ENCODE measurements at regions not wholly inside any gene's neighbourhood (a gene's known extent, or its start where the extent isn't known, plus 50 kb on each side); places are given as distances from the start of the nearest gene placed in this dataset.

DNA sequence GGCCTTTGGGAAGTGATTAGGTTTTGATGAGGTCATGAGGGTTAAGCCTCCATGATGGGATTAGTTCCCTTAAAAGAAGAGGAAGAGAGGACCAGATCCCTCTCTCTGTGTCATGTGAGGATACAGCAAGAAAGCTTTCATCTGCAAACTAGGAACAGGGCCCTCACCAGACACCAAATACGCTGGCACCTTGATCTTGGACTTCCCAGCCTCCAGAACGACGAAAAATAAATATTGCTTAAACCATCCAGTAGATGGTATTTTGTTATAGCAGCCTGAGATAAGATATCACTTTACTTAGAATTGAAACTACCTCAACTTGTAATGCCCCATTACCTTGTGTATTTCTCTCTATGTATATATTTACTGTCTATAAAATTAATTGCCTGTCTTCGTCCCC is 65.4 kb upstream of the NNAT start:
- Mint-ChIP-seq H3K27me3 (ENCODE audit: unreplicated experiment) (no peaks in the 10 kb centered on the region), H3K4me3 (ENCODE audit: unreplicated experiment) (no peak overlapping the region), H3K4me1 (ENCODE audit: low read depth, unreplicated experiment) (peaks cover 10% of the 10 kb centered on the region), H3K36me3 (ENCODE audit: unreplicated experiment) (peaks cover 39% of the 10 kb centered on the region), H3K27ac (ENCODE audit: unreplicated experiment) (no peak overlapping the region), H3K9me3 (ENCODE audit: unreplicated experiment) (peaks cover 13% of the 10 kb centered on the region)
- DNase-seq: no peak
- TF ChIP-seq, protein P1, sequence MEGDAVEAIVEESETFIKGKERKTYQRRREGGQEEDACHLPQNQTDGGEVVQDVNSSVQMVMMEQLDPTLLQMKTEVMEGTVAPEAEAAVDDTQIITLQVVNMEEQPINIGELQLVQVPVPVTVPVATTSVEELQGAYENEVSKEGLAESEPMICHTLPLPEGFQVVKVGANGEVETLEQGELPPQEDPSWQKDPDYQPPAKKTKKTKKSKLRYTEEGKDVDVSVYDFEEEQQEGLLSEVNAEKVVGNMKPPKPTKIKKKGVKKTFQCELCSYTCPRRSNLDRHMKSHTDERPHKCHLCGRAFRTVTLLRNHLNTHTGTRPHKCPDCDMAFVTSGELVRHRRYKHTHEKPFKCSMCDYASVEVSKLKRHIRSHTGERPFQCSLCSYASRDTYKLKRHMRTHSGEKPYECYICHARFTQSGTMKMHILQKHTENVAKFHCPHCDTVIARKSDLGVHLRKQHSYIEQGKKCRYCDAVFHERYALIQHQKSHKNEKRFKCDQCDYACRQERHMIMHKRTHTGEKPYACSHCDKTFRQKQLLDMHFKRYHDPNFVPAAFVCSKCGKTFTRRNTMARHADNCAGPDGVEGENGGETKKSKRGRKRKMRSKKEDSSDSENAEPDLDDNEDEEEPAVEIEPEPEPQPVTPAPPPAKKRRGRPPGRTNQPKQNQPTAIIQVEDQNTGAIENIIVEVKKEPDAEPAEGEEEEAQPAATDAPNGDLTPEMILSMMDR (IDR thresholded peaks at IDR 0.05; ENCODE audit: partially characterized antibody, unreplicated experiment): no peak

DNA sequence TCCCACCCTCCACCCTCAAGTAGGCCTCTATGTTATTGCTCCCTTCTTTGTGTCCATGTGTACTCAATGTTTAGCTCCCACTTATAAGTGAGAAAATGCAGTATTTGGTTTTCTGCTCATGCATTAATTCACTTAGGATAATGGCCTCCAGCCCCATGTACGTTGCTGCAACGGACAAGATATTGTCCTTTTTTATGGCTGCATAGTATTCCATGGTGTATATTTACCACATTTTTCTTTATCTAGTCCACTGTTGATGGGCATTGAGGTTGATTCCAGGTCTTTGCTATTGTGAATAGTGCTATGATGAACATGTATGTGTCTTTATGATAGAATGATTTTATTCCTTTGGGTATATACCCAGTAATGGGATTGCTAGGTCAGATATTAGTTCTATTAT is 64.1 kb upstream of the NNAT start:
- no peak overlapping the region for H3K27ac Mint-ChIP-seq (ENCODE audit: unreplicated experiment)
- DNase-seq: no peak
- peaks cover 39% of the 10 kb centered on the region for H3K36me3 Mint-ChIP-seq (ENCODE audit: unreplicated experiment)
- TF ChIP-seq, protein P1 (IDR thresholded peaks at IDR 0.05; ENCODE audit: partially characterized antibody, unreplicated experiment): no peak
- H3K4me1 Mint-ChIP-seq (ENCODE audit: low read depth, unreplicated experiment): peaks cover 10% of the 10 kb centered on the region
- no peak overlapping the region for H3K4me3 Mint-ChIP-seq (ENCODE audit: unreplicated experiment)
- peaks cover 13% of the 10 kb centered on the region for H3K9me3 Mint-ChIP-seq (ENCODE audit: unreplicated experiment)
- no peaks in the 10 kb centered on the region for H3K27me3 Mint-ChIP-seq (ENCODE audit: unreplicated experiment)

DNA sequence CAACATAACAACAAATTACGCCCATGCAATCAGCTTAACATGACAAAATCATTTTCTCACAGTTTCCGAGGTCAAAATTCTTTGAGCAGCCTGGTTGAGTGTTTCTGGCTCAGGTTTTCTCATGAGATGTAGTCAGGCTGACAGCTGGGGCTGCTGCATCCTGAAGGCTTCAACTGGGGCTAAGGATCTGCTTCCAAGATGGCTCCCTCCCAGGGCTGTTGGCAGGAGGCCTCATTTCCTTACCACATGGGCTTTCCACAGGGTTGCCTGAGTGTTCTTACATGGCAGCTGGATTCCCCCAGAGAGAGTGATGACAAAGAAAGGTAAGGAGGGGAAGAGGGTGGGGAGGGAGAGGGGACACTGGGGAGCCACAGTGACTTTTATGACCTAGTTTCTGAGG is 63.1 kb upstream of the NNAT start:
- Mint-ChIP-seq H3K9me3 (ENCODE audit: unreplicated experiment) (peaks cover 13% of the 10 kb centered on the region), H3K4me1 (ENCODE audit: low read depth, unreplicated experiment) (peaks cover 10% of the 10 kb centered on the region), H3K36me3 (ENCODE audit: unreplicated experiment) (peaks cover 39% of the 10 kb centered on the region), H3K27ac (ENCODE audit: unreplicated experiment) (no peak overlapping the region), H3K4me3 (ENCODE audit: unreplicated experiment) (no peak overlapping the region), H3K27me3 (ENCODE audit: unreplicated experiment) (no peaks in the 10 kb centered on the region)
- TF ChIP-seq, protein P1 (IDR thresholded peaks at IDR 0.05; ENCODE audit: partially characterized antibody, unreplicated experiment): no peak
- no peak for DNase-seq

DNA sequence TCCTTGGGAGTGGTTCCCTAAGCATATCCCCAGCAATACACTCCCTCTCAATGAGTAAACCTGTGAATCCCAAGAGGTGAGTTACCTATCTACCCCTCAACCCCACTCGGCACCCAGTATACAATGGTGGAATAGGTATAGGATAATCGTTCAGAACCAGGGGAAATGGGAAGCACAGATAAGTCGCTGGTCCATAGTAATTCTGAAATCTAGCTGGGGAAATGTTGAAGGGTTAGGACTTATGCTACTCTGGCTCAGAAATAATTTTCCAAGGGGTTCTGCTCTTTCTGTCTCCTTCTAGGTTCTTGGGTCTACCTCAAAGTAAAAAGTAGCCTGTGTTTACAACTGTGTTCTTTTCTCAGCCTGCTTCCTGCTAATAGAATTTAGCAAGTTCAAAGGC is 62.3 kb upstream of the NNAT start:
- no peak overlapping the region for H3K27ac Mint-ChIP-seq (ENCODE audit: unreplicated experiment)

DNA sequence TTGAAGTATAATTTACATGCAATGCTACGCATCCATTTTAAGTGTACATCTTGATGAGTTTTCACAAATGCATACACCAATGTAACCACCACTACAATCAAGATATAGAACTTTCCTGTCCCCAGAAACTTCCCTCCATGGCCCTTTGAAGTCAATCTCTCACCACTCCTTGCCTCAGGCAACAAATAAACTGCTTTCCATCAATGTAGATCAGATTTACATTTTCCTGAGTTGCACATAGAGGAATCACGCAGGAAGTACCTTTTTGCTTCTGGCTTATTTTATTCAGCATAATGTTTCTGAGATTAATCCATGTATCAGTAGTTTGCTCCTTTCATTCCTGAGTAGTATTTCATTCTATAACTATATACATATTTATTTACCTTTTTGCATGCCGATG is 59.6 kb upstream of the NNAT start:
- Mint-ChIP-seq H3K4me3 (ENCODE audit: unreplicated experiment) (no peak overlapping the region), H3K9me3 (ENCODE audit: unreplicated experiment) (peaks cover 8% of the 10 kb centered on the region), H3K36me3 (ENCODE audit: unreplicated experiment) (peaks cover 21% of the 10 kb centered on the region), H3K27ac (ENCODE audit: unreplicated experiment) (no peak overlapping the region), H3K4me1 (ENCODE audit: low read depth, unreplicated experiment) (peaks cover 8% of the 10 kb centered on the region), H3K27me3 (ENCODE audit: unreplicated experiment) (no peaks in the 10 kb centered on the region)
- no peak for DNase-seq
- TF ChIP-seq, protein P1 (IDR thresholded peaks at IDR 0.05; ENCODE audit: partially characterized antibody, unreplicated experiment): no peak

More for the DNA sequence above, 62.3 kb upstream of the NNAT start:
- TF ChIP-seq, protein P1 (IDR thresholded peaks at IDR 0.05; ENCODE audit: partially characterized antibody, unreplicated experiment): no peak
- Mint-ChIP-seq H3K27me3 (ENCODE audit: unreplicated experiment) (no peaks in the 10 kb centered on the region), H3K4me3 (ENCODE audit: unreplicated experiment) (no peak overlapping the region), H3K4me1 (ENCODE audit: low read depth, unreplicated experiment) (peaks cover 2% of the 10 kb centered on the region), H3K36me3 (ENCODE audit: unreplicated experiment) (peaks cover 39% of the 10 kb centered on the region), H3K9me3 (ENCODE audit: unreplicated experiment) (peaks cover 13% of the 10 kb centered on the region)
- DNase-seq: no peak
